B cell (primary cell): ENCODE measurements at regions not wholly inside any gene's neighbourhood (a gene's known extent, or its start where the extent isn't known, plus 50 kb on each side); places are given as distances from the start of the nearest gene placed in this dataset.

Experiments used
- ATAC-seq: fragments of 200-7000 bp; cut with Tn5 transposase; one replicate; pipeline ENCODE4 v1.10.0; 2021; ENCODE audit warnings: low read depth, mild to moderate bottlenecking, moderate number of reproducible peaks, moderate library complexity
- CTCF ChIA-PET: fragments of 350-600 bp; sonication (Branson Sonifier 250); formaldehyde crosslinking; loops from one replicate; lab custom pipeline; 2021; ENCODE audit warnings: antibody characterized with exemption, inconsistent platforms; lab: Charles Lee
- POLR2A ChIA-PET: fragments of 350-600 bp; sonication (Branson Sonifier 250); formaldehyde crosslinking; loops from one replicate; lab custom pipeline; 2021; ENCODE audit warnings: antibody characterized with exemption; lab: Charles Lee
- DNase-seq: peaks from one replicate; pipeline ENCODE4 v3.0.0; 2013
- H2AFZ ChIP-seq: 2 replicates; pipeline ENCODE4 v1.6.1; 2012; ENCODE audit warnings: mild to moderate bottlenecking, low read depth, low read length; ENCODE audit not compliant: insufficient read depth, poor library complexity, severe bottlenecking
- H3K27ac ChIP-seq, 2 donors: 1 replicate in 1 of 2; 2 replicates in 1 of 2; pipeline ENCODE4 v1.5.1; 2012 to 2013; ENCODE audit warnings: low read length in 2 of 2, mild to moderate bottlenecking in 2 of 2, moderate library complexity in 1 of 2
- H3K27me3 ChIP-seq, 4 experiments: fragments of 200-600 bp in 1 of 4; sonication (generic) in 1 of 4; replicated peaks in 1 of 4; 1 replicate in 2 of 4; 2 replicates in 2 of 4; pipeline versions ENCODE4 v1.6.1 to v1.7.0; 2013 to 2016; ENCODE audit warnings: low read length in 3 of 4, mild to moderate bottlenecking in 2 of 4, mixed read lengths in 1 of 4, moderate library complexity in 1 of 4; ENCODE audit not compliant: insufficient read depth in 4 of 4, control insufficient read depth in 3 of 4; ENCODE audit errors: control extremely low read depth in 1 of 4
- H3K36me3 ChIP-seq, 2 experiments: replicated peaks in 1 of 2; 1 replicate in 1 of 2; 2 replicates in 1 of 2; pipeline versions ENCODE4 v1.6.1 to v1.7.1; 2013; ENCODE audit warnings: low read length in 1 of 2; ENCODE audit not compliant: insufficient read depth in 2 of 2, control insufficient read depth in 1 of 2; ENCODE audit errors: control extremely low read depth in 1 of 2, extremely low read depth in 1 of 2
- H3K4me1 ChIP-seq, 2 donors: fragments of 200-600 bp in 1 of 2; sonication (generic) in 1 of 2; 1 replicate in 1 of 2; 2 replicates in 1 of 2; pipeline versions ENCODE4 v1.5.1 to v1.6.1; 2013 to 2017; ENCODE audit warnings: low read length in 2 of 2; ENCODE audit not compliant: control insufficient read depth in 2 of 2, insufficient read depth in 2 of 2
- H3K4me2 ChIP-seq: replicated peaks from 2 replicates; pipeline ENCODE3; 2012; ENCODE audit warnings: mild to moderate bottlenecking, low read depth, low read length; ENCODE audit not compliant: poor library complexity, severe bottlenecking
- H3K4me3 ChIP-seq, 5 experiments: fragments of 200-600 bp in 1 of 5; sonication (generic) in 1 of 5; 1 replicate in 3 of 5; 2 replicates in 2 of 5; pipeline versions ENCODE4 v1.5.1 to v1.7.0; 2011 to 2016; ENCODE audit warnings: low read length in 4 of 5, mild to moderate bottlenecking in 4 of 5, low read depth in 2 of 5, control low read depth in 1 of 5, moderate library complexity in 1 of 5; ENCODE audit not compliant: insufficient read depth in 1 of 5; ENCODE audit errors: control extremely low read depth in 1 of 5, extremely low read depth in 1 of 5
- H3K79me2 ChIP-seq: fragments of 200-600 bp; sonication (generic); one replicate; pipeline ENCODE4 v1.6.0; 2016; ENCODE audit warnings: low read length; ENCODE audit not compliant: control insufficient read depth, insufficient read depth
- H3K9ac ChIP-seq: fragments of 200-600 bp; sonication (generic); 2 replicates; pipeline ENCODE4 v1.6.1; 2017; ENCODE audit warnings: mild to moderate bottlenecking, low read length, moderate library complexity
- H3K9me3 ChIP-seq, 3 donors: one replicate each; pipeline versions ENCODE4 v1.6.1 to v1.7.1; 2013; ENCODE audit warnings: low read length in 2 of 3; ENCODE audit not compliant: control insufficient read depth in 2 of 3, insufficient read depth in 1 of 3; ENCODE audit errors: control extremely low read depth in 1 of 3
- H4K20me1 ChIP-seq: 2 replicates; pipeline ENCODE4 v1.6.0; 2012; ENCODE audit warnings: mild to moderate bottlenecking, low read length; ENCODE audit not compliant: insufficient read depth, control insufficient read depth, poor library complexity, severe bottlenecking
- H3K27ac Mint-ChIP-seq: one replicate; pipeline ENCODE4 v1.8.0; 2021; ENCODE audit warnings: mixed read lengths
- H3K27me3 Mint-ChIP-seq: one replicate; pipeline ENCODE4 v1.8.0; 2021; ENCODE audit warnings: mixed read lengths
- H3K4me1 Mint-ChIP-seq: one replicate; pipeline ENCODE4 v1.8.0; 2021; ENCODE audit warnings: mixed read lengths
- H3K4me3 Mint-ChIP-seq: one replicate; pipeline ENCODE4 v1.8.0; 2021; ENCODE audit warnings: mixed read lengths
- H3K9me3 Mint-ChIP-seq: one replicate; pipeline ENCODE4 v1.8.0; 2022; ENCODE audit warnings: mixed read lengths; ENCODE audit not compliant: insufficient read depth
- EZH2 ChIP-seq: IDR thresholded peaks from 2 replicates; pipeline ENCODE4 v1.6.1; 2012; ENCODE audit warnings: borderline replicate concordance, low read depth, mild to moderate bottlenecking, moderate library complexity, low read length; ENCODE audit not compliant: insufficient read depth, poor library complexity, severe bottlenecking
- whole genome bisulfite sequencing: methylation state at CpG from one replicate; pipeline ENCODE4 v1.1.5; 2013; ENCODE audit warnings: missing lambda C conversion rate; ENCODE audit not compliant: insufficient coverage; 5-methylcytosine and 5-hydroxymethylcytosine counted together
- intact Hi-C: fragments of 100-400 bp; cut with micrococcal nuclease; formaldehyde crosslinking; loops from one replicate; pipeline ENCODE4 v1.10.0; 2022
- TF ChIP-seq, protein P1 (sequence below): fragments of 200-600 bp; IDR thresholded peaks from one replicate; pipeline ENCODE4 v1.8.0; 2022; ENCODE audit warnings: antibody characterized with exemption, mild to moderate bottlenecking

DNA sequence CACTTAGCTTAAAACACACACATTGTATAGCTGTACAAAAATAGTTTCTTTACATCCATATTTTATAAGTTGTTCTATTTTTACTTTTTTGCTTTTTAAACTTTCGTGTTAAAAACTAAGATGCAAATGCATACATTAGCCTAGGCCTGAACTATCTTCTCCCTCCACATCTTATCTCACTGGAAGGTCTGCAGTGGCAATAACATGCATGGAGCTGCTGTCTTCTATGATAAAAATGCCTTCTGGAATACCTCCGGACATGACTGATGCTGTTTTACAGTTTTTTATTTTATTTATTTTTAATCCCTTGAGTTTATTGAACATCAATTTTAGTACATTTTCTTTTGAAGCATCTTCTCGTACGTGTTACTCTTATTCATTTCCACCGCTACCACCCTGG lies 112.3 kb upstream of the TSPAN8 start:
- no peaks in the 10 kb centered on the region for H3K9me3 ChIP-seq
- CTCF ChIA-PET = interaction anchor here (0.6 kb wide), 1 partner anchor 1977 kb away, joined by 3 read pairs; no protein-coding TSS in a partner anchor
- WGBS = 60% methylated on average over 1 of the region's 5 CpGs

DNA sequence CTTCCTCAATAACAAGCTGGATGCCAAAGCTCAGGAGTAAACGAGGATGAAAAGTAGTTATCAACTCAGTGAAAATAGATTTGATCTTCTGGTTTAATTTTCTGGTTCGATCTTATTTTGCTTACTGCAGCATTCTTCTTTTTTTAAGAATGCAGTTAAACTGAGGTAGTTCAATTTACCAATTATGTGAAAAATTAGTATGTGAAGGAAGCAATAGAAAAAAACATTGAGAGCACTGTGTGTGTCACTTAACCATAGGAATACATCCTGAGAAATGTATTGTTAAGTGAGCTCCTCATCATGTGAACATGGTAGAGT lies 111.4 kb upstream of the TSPAN8 start:
- WGBS = no CpG with 5 or more reads among the region's 2 CpGs
- H3K4me3 ChIP-seq = no peak overlapping the region
- H3K4me1 Mint-ChIP-seq = no peaks in the 10 kb centered on the region
- no peaks in the 10 kb centered on the region for H3K9me3 ChIP-seq
- no peak overlapping the region for H3K4me3 Mint-ChIP-seq
- no peak overlapping the region for H2AFZ ChIP-seq
- no peaks in the 10 kb centered on the region for H3K27me3 Mint-ChIP-seq
- intact Hi-C loops = no loop called here
- POLR2A ChIA-PET = no interaction called here
- no peaks in the 10 kb centered on the region for H4K20me1 ChIP-seq
- no peak overlapping the region for H3K27ac ChIP-seq
- no peaks in the 10 kb centered on the region for H3K36me3 ChIP-seq
- H3K79me2 ChIP-seq = no peaks in the 10 kb centered on the region
- H3K27me3 ChIP-seq = no peaks in the 10 kb centered on the region
- no peak overlapping the region for H3K9ac ChIP-seq
- CTCF ChIA-PET = interaction anchor here (0.6 kb wide), 1 partner anchor 1976 kb away, joined by 3 read pairs; no protein-coding TSS in a partner anchor
- TF ChIP-seq EZH2 = no peak
- TF ChIP-seq, protein P1, sequence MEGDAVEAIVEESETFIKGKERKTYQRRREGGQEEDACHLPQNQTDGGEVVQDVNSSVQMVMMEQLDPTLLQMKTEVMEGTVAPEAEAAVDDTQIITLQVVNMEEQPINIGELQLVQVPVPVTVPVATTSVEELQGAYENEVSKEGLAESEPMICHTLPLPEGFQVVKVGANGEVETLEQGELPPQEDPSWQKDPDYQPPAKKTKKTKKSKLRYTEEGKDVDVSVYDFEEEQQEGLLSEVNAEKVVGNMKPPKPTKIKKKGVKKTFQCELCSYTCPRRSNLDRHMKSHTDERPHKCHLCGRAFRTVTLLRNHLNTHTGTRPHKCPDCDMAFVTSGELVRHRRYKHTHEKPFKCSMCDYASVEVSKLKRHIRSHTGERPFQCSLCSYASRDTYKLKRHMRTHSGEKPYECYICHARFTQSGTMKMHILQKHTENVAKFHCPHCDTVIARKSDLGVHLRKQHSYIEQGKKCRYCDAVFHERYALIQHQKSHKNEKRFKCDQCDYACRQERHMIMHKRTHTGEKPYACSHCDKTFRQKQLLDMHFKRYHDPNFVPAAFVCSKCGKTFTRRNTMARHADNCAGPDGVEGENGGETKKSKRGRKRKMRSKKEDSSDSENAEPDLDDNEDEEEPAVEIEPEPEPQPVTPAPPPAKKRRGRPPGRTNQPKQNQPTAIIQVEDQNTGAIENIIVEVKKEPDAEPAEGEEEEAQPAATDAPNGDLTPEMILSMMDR = no peak
- no peak overlapping the region for H3K4me2 ChIP-seq
- DNase-seq (no peak), ATAC-seq (no peak)
- no peak overlapping the region for H3K27ac Mint-ChIP-seq
- H3K9me3 Mint-ChIP-seq = no peaks in the 10 kb centered on the region
- H3K4me1 ChIP-seq = no peaks in the 10 kb centered on the region

More for the DNA sequence above, 112.3 kb upstream of the TSPAN8 start:
- no peaks in the 10 kb centered on the region for H3K36me3 ChIP-seq
- H3K27me3 Mint-ChIP-seq = no peaks in the 10 kb centered on the region
- H3K4me1 Mint-ChIP-seq = no peaks in the 10 kb centered on the region
- DNase-seq = no peak
- H3K4me3 ChIP-seq = no peak overlapping the region
- no peak overlapping the region for H2AFZ ChIP-seq
- H3K27me3 ChIP-seq = no peaks in the 10 kb centered on the region
- no peaks in the 10 kb centered on the region for H3K4me1 ChIP-seq
- ATAC-seq = no peak
- no peaks in the 10 kb centered on the region for H4K20me1 ChIP-seq
- intact Hi-C loops = no loop called here
- no peak overlapping the region for H3K4me2 ChIP-seq
- no peaks in the 10 kb centered on the region for H3K9me3 Mint-ChIP-seq
- no peak overlapping the region for H3K4me3 Mint-ChIP-seq
- H3K27ac ChIP-seq = no peak overlapping the region
- TF ChIP-seq, protein P1 = no peak
- no peak for TF ChIP-seq EZH2
- POLR2A ChIA-PET = no interaction called here
- H3K79me2 ChIP-seq = no peaks in the 10 kb centered on the region
- H3K27ac Mint-ChIP-seq = no peak overlapping the region
- no peak overlapping the region for H3K9ac ChIP-seq
